ENCODE measurements at regions not wholly inside any gene's neighbourhood (a gene's known extent, or its start where the extent isn't known, plus 50 kb on each side); places are given as distances from the start of the nearest gene placed in this dataset.

- no peaks in the 10 kb centered on the region for H3K27me3 ChIP-seq
- no peak for TF ChIP-seq CTCF (IDR thresholded peaks at IDR 0.05)
- no peak for TF ChIP-seq POLR2A (IDR thresholded peaks at IDR 0.05)
- H3K36me3 ChIP-seq = no peaks in the 10 kb centered on the region
- intact Hi-C loops (cut with DNase I) = no loop called here
- no peaks in the 10 kb centered on the region for H3K9me3 ChIP-seq
- H3K4me3 ChIP-seq = no peak overlapping the region
- no peak for DNase-seq
- no peak overlapping the region for H3K27ac ChIP-seq
- WGBS, 2 donors = 29 to 58% methylated on average over 1 of the region's 1 CpG
- H3K4me1 ChIP-seq = no peaks in the 10 kb centered on the region
Measured at GRCh38 chr3:31417486-31417885, 115.2 kb upstream of the STT3B start.

- no peak for TF ChIP-seq POLR2A (IDR thresholded peaks at IDR 0.05)
- TF ChIP-seq CTCF (IDR thresholded peaks at IDR 0.05) = no peak
- Histone ChIP-seq H3K4me3 (no peak overlapping the region), H3K27me3 (no peaks in the 10 kb centered on the region), H3K4me1 (peaks cover 0 to 5% (median 0%) of the 10 kb centered on the region in 3 donors), H3K27ac (no peak overlapping the region), H3K9me3 (no peaks in the 10 kb centered on the region), H3K36me3 (no peaks in the 10 kb centered on the region)
- 86 to 90% methylated on average over 4 of the region's 4 CpGs for WGBS, 2 donors
- intact Hi-C loops (cut with DNase I) = no loop called here
- no peak for DNase-seq
Measured at GRCh38 chr3:31420311-31420710, 112.4 kb upstream of the STT3B start.

GRCh38 chr3:31421314-31422048 is 111.2 kb upstream of the STT3B start:
- TF ChIP-seq POLR2A (IDR thresholded peaks at IDR 0.05) (no peak), CTCF (IDR thresholded peaks at IDR 0.05) (no peak)
- peaks cover 0 to 5% (median 0%) of the 10 kb centered on the region in 3 donors for H3K4me1 ChIP-seq
- no peak overlapping the region for H3K4me3 ChIP-seq
- no peak overlapping the region for H3K27ac ChIP-seq
- intact Hi-C loops (cut with DNase I) = no loop called here
- H3K27me3 ChIP-seq = no peaks in the 10 kb centered on the region
- no peaks in the 10 kb centered on the region for H3K9me3 ChIP-seq
- 89 to 90% methylated on average over 2 of the region's 2 CpGs for WGBS, 2 donors
- no peaks in the 10 kb centered on the region for H3K36me3 ChIP-seq
- DNase-seq = no peak

- Histone ChIP-seq H3K4me1 (peaks cover 0 to 5% (median 0%) of the 10 kb centered on the region in 3 donors), H3K4me3 (no peak overlapping the region), H3K27me3 (no peaks in the 10 kb centered on the region), H3K9me3 (no peaks in the 10 kb centered on the region), H3K36me3 (no peaks in the 10 kb centered on the region), H3K27ac (no peak overlapping the region)
- intact Hi-C loops (cut with DNase I) = no loop called here
- no peak for TF ChIP-seq POLR2A (IDR thresholded peaks at IDR 0.05)
- no peak for TF ChIP-seq CTCF (IDR thresholded peaks at IDR 0.05)
- DNase-seq = no peak
- 100% methylated on average over 1 of the region's 1 CpG for WGBS, 2 donors
Measured at GRCh38 chr3:31422237-31422636, 110.5 kb upstream of the STT3B start.

GRCh38 chr3:31423482-31423881 is 109.2 kb upstream of the STT3B start:
- no peaks in the 10 kb centered on the region for H3K27me3 ChIP-seq
- WGBS, 2 donors = 31 to 94% methylated on average over 2 of the region's 2 CpGs

More at GRCh38 chr3:31423482-31423881, 109.2 kb upstream of the STT3B start:
- H3K4me3 ChIP-seq = no peak overlapping the region
- TF ChIP-seq POLR2A (IDR thresholded peaks at IDR 0.05) (no peak), CTCF (IDR thresholded peaks at IDR 0.05) (no peak)
- DNase-seq = no peak
- H3K36me3 ChIP-seq = no peaks in the 10 kb centered on the region
- H3K4me1 ChIP-seq = peaks cover 0 to 5% (median 0%) of the 10 kb centered on the region in 3 donors
- intact Hi-C loops (cut with DNase I) = no loop called here
- H3K27ac ChIP-seq = no peak overlapping the region
- H3K9me3 ChIP-seq = no peaks in the 10 kb centered on the region

Data from esophagus squamous epithelium (tissue), 5 donors.